ENCODE measurements at regions not wholly inside any gene's neighbourhood (a gene's known extent, or its start where the extent isn't known, plus 50 kb on each side); places are given as distances from the start of the nearest gene placed in this dataset.

GRCh38 chr5:110329955-110330525 lies 396.4 kb downstream of the TMEM232 start:
- Mint-ChIP-seq H3K36me3 (ENCODE audit: low read depth) (no peaks in the 10 kb centered on the region), H3K27ac (no peak overlapping the region), H3K4me1 (ENCODE audit: low read depth) (no peaks in the 10 kb centered on the region), H3K27me3 (ENCODE audit: low read depth) (peaks cover 2% of the 10 kb centered on the region), H3K4me3 (no peak overlapping the region), H3K9me3 (no peaks in the 10 kb centered on the region)

DNA sequence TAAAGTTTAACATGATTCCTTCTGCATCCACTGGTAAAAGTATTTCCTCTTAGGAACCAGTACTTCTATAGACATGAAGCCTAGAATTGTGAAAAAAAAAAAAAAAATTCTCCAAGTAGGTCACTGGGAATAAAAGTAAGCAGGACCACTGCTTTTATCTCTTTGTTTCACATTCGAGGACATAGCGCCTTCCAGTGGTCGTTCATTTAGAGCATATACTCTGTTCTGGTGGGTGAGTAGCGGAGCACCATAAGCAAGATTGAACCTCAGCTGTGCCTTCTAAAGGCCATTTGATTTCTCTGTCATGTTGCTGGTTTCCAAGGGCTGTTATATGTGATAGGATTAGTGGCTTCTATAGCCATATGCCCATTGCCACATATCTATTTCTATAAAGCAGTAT lies 393.1 kb downstream of the TMEM232 start:
- Mint-ChIP-seq H3K27me3 (ENCODE audit: low read depth) (peaks cover 3% of the 10 kb centered on the region), H3K4me3 (no peak overlapping the region), H3K9me3 (no peaks in the 10 kb centered on the region), H3K36me3 (ENCODE audit: low read depth) (no peaks in the 10 kb centered on the region), H3K27ac (no peak overlapping the region), H3K4me1 (ENCODE audit: low read depth) (no peaks in the 10 kb centered on the region)

GRCh38 chr5:110335361-110336066 lies 391.0 kb downstream of the TMEM232 start:
- no peaks in the 10 kb centered on the region for H3K4me1 Mint-ChIP-seq (ENCODE audit: low read depth)
- H3K9me3 Mint-ChIP-seq, result no peaks in the 10 kb centered on the region
- H3K4me3 Mint-ChIP-seq, result no peak overlapping the region
- no peak overlapping the region for H3K27ac Mint-ChIP-seq
- no peaks in the 10 kb centered on the region for H3K36me3 Mint-ChIP-seq (ENCODE audit: low read depth)
- peaks cover 3% of the 10 kb centered on the region for H3K27me3 Mint-ChIP-seq (ENCODE audit: low read depth)

GRCh38 chr5:110338341-110339083 lies 388.0 kb downstream of the TMEM232 start:
- H3K4me3 Mint-ChIP-seq, result no peak overlapping the region
- H3K36me3 Mint-ChIP-seq (ENCODE audit: low read depth), result no peaks in the 10 kb centered on the region
- no peak overlapping the region for H3K27ac Mint-ChIP-seq
- H3K27me3 Mint-ChIP-seq (ENCODE audit: low read depth), result peaks cover 3% of the 10 kb centered on the region
- H3K4me1 Mint-ChIP-seq (ENCODE audit: low read depth), result no peaks in the 10 kb centered on the region
- no peaks in the 10 kb centered on the region for H3K9me3 Mint-ChIP-seq

DNA sequence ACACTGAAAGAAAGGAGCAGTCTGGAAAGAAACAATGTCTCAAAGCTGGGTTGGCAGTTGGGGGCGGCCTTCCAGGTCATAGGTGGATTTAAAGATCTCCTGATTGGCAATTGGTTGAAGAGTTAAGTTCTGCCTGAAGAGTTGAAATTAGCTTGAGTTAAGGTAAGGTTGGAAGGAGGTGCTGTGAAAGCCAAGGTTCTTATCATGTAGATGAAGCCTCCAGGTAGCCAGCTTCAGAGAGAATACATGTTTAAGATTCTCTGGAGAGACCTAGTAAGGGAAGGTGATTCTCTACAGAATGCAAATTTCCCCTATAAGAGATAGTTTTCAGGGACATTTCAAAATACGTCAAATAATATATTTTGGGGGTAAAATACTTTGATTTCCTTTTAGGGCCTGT lies 387.1 kb downstream of the TMEM232 start:
- Mint-ChIP-seq H3K4me3 (no peak overlapping the region), H3K4me1 (ENCODE audit: low read depth) (no peaks in the 10 kb centered on the region), H3K9me3 (no peaks in the 10 kb centered on the region), H3K27me3 (ENCODE audit: low read depth) (peaks cover 3% of the 10 kb centered on the region), H3K27ac (no peak overlapping the region), H3K36me3 (ENCODE audit: low read depth) (no peaks in the 10 kb centered on the region)

DNA sequence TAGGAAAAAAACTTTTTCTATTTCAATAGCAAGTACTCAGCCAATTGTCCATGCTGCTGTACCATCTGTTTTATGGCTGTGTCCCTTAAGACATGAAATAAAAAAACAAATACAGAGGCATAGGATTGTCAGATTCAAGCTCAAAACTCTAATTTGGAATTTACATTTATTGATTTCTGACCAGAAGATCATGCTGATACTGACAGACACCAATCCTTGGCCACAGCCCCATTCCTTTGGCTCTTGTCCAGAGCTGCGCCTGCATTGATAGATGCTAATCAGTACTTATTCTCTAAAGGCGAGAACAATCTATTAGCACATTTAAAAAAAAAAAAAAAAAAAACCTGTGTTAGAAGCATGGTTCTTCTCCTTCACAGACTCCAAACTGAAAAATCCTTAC lies 384.6 kb downstream of the TMEM232 start:
- no peak overlapping the region for H3K4me3 Mint-ChIP-seq
- no peaks in the 10 kb centered on the region for H3K36me3 Mint-ChIP-seq (ENCODE audit: low read depth)
- H3K4me1 Mint-ChIP-seq (ENCODE audit: low read depth), result no peaks in the 10 kb centered on the region
- no peak overlapping the region for H3K27ac Mint-ChIP-seq
- no peaks in the 10 kb centered on the region for H3K9me3 Mint-ChIP-seq
- H3K27me3 Mint-ChIP-seq (ENCODE audit: low read depth), result no peaks in the 10 kb centered on the region

GRCh38 chr5:110342683-110343082 lies 383.8 kb downstream of the TMEM232 start:
- Mint-ChIP-seq H3K4me3 (no peak overlapping the region), H3K4me1 (ENCODE audit: low read depth) (no peaks in the 10 kb centered on the region), H3K27ac (no peak overlapping the region), H3K9me3 (no peaks in the 10 kb centered on the region), H3K36me3 (ENCODE audit: low read depth) (no peaks in the 10 kb centered on the region), H3K27me3 (ENCODE audit: low read depth) (no peaks in the 10 kb centered on the region)

DNA sequence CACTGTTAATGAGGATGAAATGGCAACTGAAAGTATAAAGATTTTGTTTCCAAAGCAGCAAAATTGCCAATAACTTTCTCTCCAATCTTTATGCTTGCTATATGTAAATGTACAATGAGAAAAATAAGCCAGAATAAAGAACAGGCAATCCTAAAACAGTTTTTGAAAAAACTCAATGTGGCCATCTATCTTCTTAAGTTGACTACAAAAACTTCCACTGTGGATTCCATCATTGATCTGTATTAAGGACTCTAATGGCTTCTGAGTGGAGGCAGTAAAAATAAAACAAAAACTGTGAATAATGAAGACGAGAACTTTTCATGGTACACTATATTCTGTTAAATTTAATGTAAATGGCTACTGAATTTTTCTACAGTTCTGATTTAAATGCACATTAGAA lies 382.9 kb downstream of the TMEM232 start:
- Mint-ChIP-seq H3K36me3 (ENCODE audit: low read depth) (no peaks in the 10 kb centered on the region), H3K27me3 (ENCODE audit: low read depth) (no peaks in the 10 kb centered on the region), H3K4me3 (no peak overlapping the region), H3K9me3 (no peaks in the 10 kb centered on the region), H3K4me1 (ENCODE audit: low read depth) (no peaks in the 10 kb centered on the region), H3K27ac (no peak overlapping the region)

DNA sequence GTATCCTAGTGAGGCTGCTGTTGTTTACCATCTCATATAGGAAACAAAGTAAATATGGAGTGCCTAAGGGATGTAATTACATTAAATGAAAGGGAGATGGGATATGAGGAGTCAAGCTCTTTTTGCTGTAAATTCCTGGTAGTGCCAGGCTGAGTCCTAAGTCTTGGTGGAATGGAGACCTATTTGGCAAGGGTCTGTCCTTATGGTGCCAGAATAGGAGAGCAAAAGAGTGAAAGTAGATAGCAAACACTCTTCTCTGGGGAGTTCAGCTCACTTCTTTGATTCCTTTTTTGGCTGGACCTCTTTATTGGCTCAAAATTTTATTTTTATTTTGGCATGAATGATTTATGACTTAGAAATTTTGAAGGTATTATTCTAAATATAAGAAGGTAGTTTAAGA lies 380.8 kb downstream of the TMEM232 start:
- no peaks in the 10 kb centered on the region for H3K36me3 Mint-ChIP-seq (ENCODE audit: low read depth)
- no peaks in the 10 kb centered on the region for H3K4me1 Mint-ChIP-seq (ENCODE audit: low read depth)
- no peaks in the 10 kb centered on the region for H3K9me3 Mint-ChIP-seq
- no peaks in the 10 kb centered on the region for H3K27me3 Mint-ChIP-seq (ENCODE audit: low read depth)
- no peak overlapping the region for H3K27ac Mint-ChIP-seq
- no peak overlapping the region for H3K4me3 Mint-ChIP-seq

- Mint-ChIP-seq H3K27ac (no peak overlapping the region), H3K27me3 (ENCODE audit: low read depth) (no peaks in the 10 kb centered on the region), H3K4me3 (no peak overlapping the region), H3K9me3 (no peaks in the 10 kb centered on the region), H3K36me3 (ENCODE audit: low read depth) (no peaks in the 10 kb centered on the region), H3K4me1 (ENCODE audit: low read depth) (no peaks in the 10 kb centered on the region)
Measured at GRCh38 chr5:110346893-110347358, 379.5 kb downstream of the TMEM232 start.

GRCh38 chr5:110347781-110348180 lies 378.7 kb downstream of the TMEM232 start:
- no peaks in the 10 kb centered on the region for H3K4me1 Mint-ChIP-seq (ENCODE audit: low read depth)
- no peak overlapping the region for H3K27ac Mint-ChIP-seq
- no peak overlapping the region for H3K4me3 Mint-ChIP-seq
- no peaks in the 10 kb centered on the region for H3K27me3 Mint-ChIP-seq (ENCODE audit: low read depth)
- H3K36me3 Mint-ChIP-seq (ENCODE audit: low read depth), result no peaks in the 10 kb centered on the region
- H3K9me3 Mint-ChIP-seq, result no peaks in the 10 kb centered on the region

DNA sequence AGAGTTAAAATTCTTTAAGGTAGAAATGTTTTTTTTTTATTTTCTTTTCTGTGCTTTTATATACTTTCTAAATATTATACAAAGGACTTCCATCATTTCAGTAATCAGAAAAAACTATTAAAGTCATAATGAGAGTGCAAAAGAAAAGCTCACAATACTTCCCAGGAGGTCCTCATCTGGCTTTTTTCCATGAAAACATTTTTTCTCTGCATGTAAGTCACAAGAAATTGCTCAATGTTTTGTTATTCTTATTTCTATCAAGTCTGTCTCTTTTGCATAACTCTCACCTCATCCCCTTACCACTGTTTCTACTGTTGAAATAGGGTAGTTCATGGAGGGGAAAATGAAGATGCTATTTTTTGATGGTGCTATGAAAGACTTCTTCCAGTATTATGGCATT lies 375.0 kb downstream of the TMEM232 start:
- Mint-ChIP-seq H3K4me3 (no peak overlapping the region), H3K27me3 (ENCODE audit: low read depth) (no peaks in the 10 kb centered on the region), H3K36me3 (ENCODE audit: low read depth) (no peaks in the 10 kb centered on the region), H3K9me3 (no peaks in the 10 kb centered on the region), H3K27ac (no peak overlapping the region), H3K4me1 (ENCODE audit: low read depth) (no peaks in the 10 kb centered on the region)

- H3K4me1 Mint-ChIP-seq (ENCODE audit: low read depth), result no peaks in the 10 kb centered on the region
- H3K36me3 Mint-ChIP-seq (ENCODE audit: low read depth), result no peaks in the 10 kb centered on the region
- no peaks in the 10 kb centered on the region for H3K9me3 Mint-ChIP-seq
- no peaks in the 10 kb centered on the region for H3K27me3 Mint-ChIP-seq (ENCODE audit: low read depth)
- H3K27ac Mint-ChIP-seq, result no peak overlapping the region
- H3K4me3 Mint-ChIP-seq, result no peak overlapping the region
Measured at GRCh38 chr5:110354311-110354710, 372.2 kb downstream of the TMEM232 start.

DNA sequence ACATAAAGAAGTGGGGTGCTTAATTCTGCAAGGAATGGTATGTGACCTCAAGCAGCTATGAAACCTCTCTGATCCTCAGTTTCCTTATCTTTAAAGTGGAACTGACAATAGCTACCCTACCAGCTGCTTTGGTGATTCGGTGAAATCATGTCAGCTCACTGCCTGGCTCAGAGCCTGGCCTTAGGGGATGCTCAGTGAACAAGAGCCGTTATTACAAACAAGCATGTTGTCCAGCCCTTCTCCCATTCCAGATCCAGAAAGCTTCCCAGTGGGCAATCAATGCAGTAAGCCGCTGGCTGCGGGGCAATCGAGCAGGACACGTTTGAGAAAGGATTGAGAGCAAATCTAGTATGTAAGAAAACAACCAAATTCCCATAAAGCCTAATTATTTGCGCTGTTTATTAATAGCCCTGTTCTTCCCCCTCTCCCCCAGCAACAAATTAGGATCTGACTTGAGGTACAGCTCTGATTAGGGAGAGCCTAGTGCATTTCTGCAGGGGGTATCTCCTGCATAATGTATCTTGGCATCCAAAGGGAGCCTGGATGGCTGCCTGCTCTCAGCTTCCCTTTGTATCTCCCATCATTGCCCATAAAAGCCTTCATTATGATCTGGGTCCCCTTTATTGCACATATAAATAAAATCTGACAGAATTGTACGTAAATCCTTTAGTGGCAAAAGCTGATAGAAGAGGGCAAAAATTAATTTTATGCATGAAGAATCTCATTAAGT lies 371.4 kb downstream of the TMEM232 start:
- Mint-ChIP-seq H3K4me1 (ENCODE audit: low read depth) (no peaks in the 10 kb centered on the region), H3K36me3 (ENCODE audit: low read depth) (no peaks in the 10 kb centered on the region), H3K9me3 (no peaks in the 10 kb centered on the region), H3K4me3 (no peak overlapping the region), H3K27me3 (ENCODE audit: low read depth) (no peaks in the 10 kb centered on the region), H3K27ac (no peak overlapping the region)

Data from T-helper 1 cell treated with Interleukin-12 subunit alpha and Interleukin-12 subunit beta and Interleukin-4 antibody, amounts not matched to agents 30 μg/mL and 1 μg/mL, for 36 hours (primary cell).